HG03469 (cell line): ENCODE measurements at regions not wholly inside any gene's neighbourhood (a gene's known extent, or its start where the extent isn't known, plus 50 kb on each side); places are given as distances from the start of the nearest gene placed in this dataset.
"Not testable (repeated sequence)": the region's sequence is repeated elsewhere in the genome, so short reads cannot be mapped to it uniquely, and the experiment has no call there.

Source experiments
- ATAC-seq: cut with Tn5 transposase; IDR thresholded peaks from one replicate; pipeline ENCODE4 v1.9.1; 2021; ENCODE audit warnings: mild to moderate bottlenecking, moderate library complexity, moderate number of reproducible peaks; ENCODE audit not compliant: unreplicated experiment

GRCh38 chr20:40286975-40287531, 402.0 kb downstream of the MAFB start:
- no peak for ATAC-seq

GRCh38 chr20:40284611-40285010, 404.4 kb downstream of the MAFB start:
- no peak for ATAC-seq

GRCh38 chr20:40283689-40284088, 405.3 kb downstream of the MAFB start:
- no peak for ATAC-seq

GRCh38 chr20:40282941-40283340, 406.1 kb downstream of the MAFB start:
- ATAC-seq, result no peak

GRCh38 chr20:40282541-40282940, 406.5 kb downstream of the MAFB start:
- no peak for ATAC-seq

GRCh38 chr20:40280616-40281015, 408.4 kb downstream of the MAFB start:
- no peak for ATAC-seq

- ATAC-seq, result no peak
Observed at GRCh38 chr20:40279390-40279789, 409.6 kb downstream of the MAFB start.

GRCh38 chr20:40278673-40279072, 410.4 kb downstream of the MAFB start:
- no peak for ATAC-seq

GRCh38 chr20:40276301-40276700, 412.7 kb downstream of the MAFB start:
- no peak for ATAC-seq

- ATAC-seq, result no peak
Observed at GRCh38 chr20:40275738-40276137, 413.3 kb downstream of the MAFB start.

- ATAC-seq, result no peak
Observed at GRCh38 chr20:40274912-40275533, 414.0 kb downstream of the MAFB start.

GRCh38 chr20:40269274-40269673, 419.8 kb downstream of the MAFB start:
- not testable (repeated sequence) for ATAC-seq

GRCh38 chr20:40268321-40269075, 420.5 kb downstream of the MAFB start:
- no peak for ATAC-seq

- no peak for ATAC-seq
Observed at GRCh38 chr20:40265825-40266533, 423.1 kb downstream of the MAFB start.

- ATAC-seq, result no peak
Observed at GRCh38 chr20:40262219-40262618, 426.8 kb downstream of the MAFB start.

GRCh38 chr20:40258931-40259330, 430.1 kb downstream of the MAFB start:
- ATAC-seq, result no peak

GRCh38 chr20:40257763-40258162, 431.3 kb downstream of the MAFB start:
- no peak for ATAC-seq

GRCh38 chr20:40255365-40255764, 433.7 kb downstream of the MAFB start:
- no peak for ATAC-seq

- ATAC-seq, result no peak
Observed at GRCh38 chr20:40254023-40254772, 434.8 kb downstream of the MAFB start.

GRCh38 chr20:40251284-40251932, 437.6 kb downstream of the MAFB start:
- ATAC-seq, result no peak
